B cell (primary cell): ENCODE measurements at regions not wholly inside any gene's neighbourhood (a gene's known extent, or its start where the extent isn't known, plus 50 kb on each side); places are given as distances from the start of the nearest gene placed in this dataset.

Source experiments
- ATAC-seq: fragments of 200-7000 bp; cut with Tn5 transposase; one replicate; pipeline ENCODE4 v1.10.0; 2021; ENCODE audit warnings: low read depth, mild to moderate bottlenecking, moderate number of reproducible peaks, moderate library complexity
- CTCF ChIA-PET: fragments of 350-600 bp; sonication (Branson Sonifier 250); formaldehyde crosslinking; loops from one replicate; lab custom pipeline; 2021; ENCODE audit warnings: antibody characterized with exemption, inconsistent platforms; lab: Charles Lee
- POLR2A ChIA-PET: fragments of 350-600 bp; sonication (Branson Sonifier 250); formaldehyde crosslinking; loops from one replicate; lab custom pipeline; 2021; ENCODE audit warnings: antibody characterized with exemption; lab: Charles Lee
- DNase-seq: peaks from one replicate; pipeline ENCODE4 v3.0.0; 2013
- H2AFZ ChIP-seq: 2 replicates; pipeline ENCODE4 v1.6.1; 2012; ENCODE audit warnings: mild to moderate bottlenecking, low read depth, low read length; ENCODE audit not compliant: insufficient read depth, poor library complexity, severe bottlenecking
- H3K27ac ChIP-seq, 2 donors: 1 replicate in 1 of 2; 2 replicates in 1 of 2; pipeline ENCODE4 v1.5.1; 2012 to 2013; ENCODE audit warnings: low read length in 2 of 2, mild to moderate bottlenecking in 2 of 2, moderate library complexity in 1 of 2
- H3K27me3 ChIP-seq, 4 experiments: fragments of 200-600 bp in 1 of 4; sonication (generic) in 1 of 4; replicated peaks in 1 of 4; 1 replicate in 2 of 4; 2 replicates in 2 of 4; pipeline versions ENCODE4 v1.6.1 to v1.7.0; 2013 to 2016; ENCODE audit warnings: low read length in 3 of 4, mild to moderate bottlenecking in 2 of 4, mixed read lengths in 1 of 4, moderate library complexity in 1 of 4; ENCODE audit not compliant: insufficient read depth in 4 of 4, control insufficient read depth in 3 of 4; ENCODE audit errors: control extremely low read depth in 1 of 4
- H3K36me3 ChIP-seq, 2 experiments: replicated peaks in 1 of 2; 1 replicate in 1 of 2; 2 replicates in 1 of 2; pipeline versions ENCODE4 v1.6.1 to v1.7.1; 2013; ENCODE audit warnings: low read length in 1 of 2; ENCODE audit not compliant: insufficient read depth in 2 of 2, control insufficient read depth in 1 of 2; ENCODE audit errors: control extremely low read depth in 1 of 2, extremely low read depth in 1 of 2
- H3K4me1 ChIP-seq, 2 donors: fragments of 200-600 bp in 1 of 2; sonication (generic) in 1 of 2; 1 replicate in 1 of 2; 2 replicates in 1 of 2; pipeline versions ENCODE4 v1.5.1 to v1.6.1; 2013 to 2017; ENCODE audit warnings: low read length in 2 of 2; ENCODE audit not compliant: control insufficient read depth in 2 of 2, insufficient read depth in 2 of 2
- H3K4me2 ChIP-seq: replicated peaks from 2 replicates; pipeline ENCODE3; 2012; ENCODE audit warnings: mild to moderate bottlenecking, low read depth, low read length; ENCODE audit not compliant: poor library complexity, severe bottlenecking
- H3K4me3 ChIP-seq, 5 experiments: fragments of 200-600 bp in 1 of 5; sonication (generic) in 1 of 5; 1 replicate in 3 of 5; 2 replicates in 2 of 5; pipeline versions ENCODE4 v1.5.1 to v1.7.0; 2011 to 2016; ENCODE audit warnings: low read length in 4 of 5, mild to moderate bottlenecking in 4 of 5, low read depth in 2 of 5, control low read depth in 1 of 5, moderate library complexity in 1 of 5; ENCODE audit not compliant: insufficient read depth in 1 of 5; ENCODE audit errors: control extremely low read depth in 1 of 5, extremely low read depth in 1 of 5
- H3K79me2 ChIP-seq: fragments of 200-600 bp; sonication (generic); one replicate; pipeline ENCODE4 v1.6.0; 2016; ENCODE audit warnings: low read length; ENCODE audit not compliant: control insufficient read depth, insufficient read depth
- H3K9ac ChIP-seq: fragments of 200-600 bp; sonication (generic); 2 replicates; pipeline ENCODE4 v1.6.1; 2017; ENCODE audit warnings: mild to moderate bottlenecking, low read length, moderate library complexity
- H3K9me3 ChIP-seq, 3 donors: one replicate each; pipeline versions ENCODE4 v1.6.1 to v1.7.1; 2013; ENCODE audit warnings: low read length in 2 of 3; ENCODE audit not compliant: control insufficient read depth in 2 of 3, insufficient read depth in 1 of 3; ENCODE audit errors: control extremely low read depth in 1 of 3
- H4K20me1 ChIP-seq: 2 replicates; pipeline ENCODE4 v1.6.0; 2012; ENCODE audit warnings: mild to moderate bottlenecking, low read length; ENCODE audit not compliant: insufficient read depth, control insufficient read depth, poor library complexity, severe bottlenecking
- H3K27ac Mint-ChIP-seq: one replicate; pipeline ENCODE4 v1.8.0; 2021; ENCODE audit warnings: mixed read lengths
- H3K27me3 Mint-ChIP-seq: one replicate; pipeline ENCODE4 v1.8.0; 2021; ENCODE audit warnings: mixed read lengths
- H3K4me1 Mint-ChIP-seq: one replicate; pipeline ENCODE4 v1.8.0; 2021; ENCODE audit warnings: mixed read lengths
- H3K4me3 Mint-ChIP-seq: one replicate; pipeline ENCODE4 v1.8.0; 2021; ENCODE audit warnings: mixed read lengths
- H3K9me3 Mint-ChIP-seq: one replicate; pipeline ENCODE4 v1.8.0; 2022; ENCODE audit warnings: mixed read lengths; ENCODE audit not compliant: insufficient read depth
- CTCF ChIP-seq: fragments of 200-600 bp; IDR thresholded peaks from one replicate; pipeline ENCODE4 v1.8.0; 2022; ENCODE audit warnings: antibody characterized with exemption, mild to moderate bottlenecking
- EZH2 ChIP-seq: IDR thresholded peaks from 2 replicates; pipeline ENCODE4 v1.6.1; 2012; ENCODE audit warnings: borderline replicate concordance, low read depth, mild to moderate bottlenecking, moderate library complexity, low read length; ENCODE audit not compliant: insufficient read depth, poor library complexity, severe bottlenecking
- WGBS: methylation state at CpG from one replicate; pipeline ENCODE4 v1.1.5; 2013; ENCODE audit warnings: missing lambda C conversion rate; ENCODE audit not compliant: insufficient coverage; 5-methylcytosine and 5-hydroxymethylcytosine counted together
- intact Hi-C: fragments of 100-400 bp; cut with micrococcal nuclease; formaldehyde crosslinking; loops from one replicate; pipeline ENCODE4 v1.10.0; 2022

- peaks cover 88% of the 10 kb centered on the region for H3K4me1 Mint-ChIP-seq
- H3K27me3 ChIP-seq: no peaks in the 10 kb centered on the region
- H3K4me2 ChIP-seq: peak overlapping the region; percentile 87
- DNase-seq: peak; percentile 83
- WGBS: 13% methylated on average over 20 of the region's 20 CpGs
- intact Hi-C loops: loop anchor here (10.0 kb wide), 1 partner anchor 550 kb away; the partner anchor contains the start of gene TNRC6C
- CTCF ChIA-PET: interaction anchor here (0.9 to 25.8 kb wide), 10 partner anchors 28 to 553 kb away, joined by 3 to 699 read pairs (median 8); partner anchors contain the start of gene TNRC6C
- H3K36me3 ChIP-seq: peaks cover 0 to 13% of the 10 kb centered on the region in 2 experiments
- peak overlapping the region; percentile 93 for H3K4me3 Mint-ChIP-seq
- H2AFZ ChIP-seq: peak overlapping the region; percentile 26
- no peaks in the 10 kb centered on the region for H3K27me3 Mint-ChIP-seq
- TF ChIP-seq CTCF: no peak
- TF ChIP-seq EZH2: no peak
- no peaks in the 10 kb centered on the region for H3K9me3 Mint-ChIP-seq
- peaks cover 86 to 100% of the 10 kb centered on the region in 2 donors for H3K4me1 ChIP-seq
- ATAC-seq: peak; percentile 73
- POLR2A ChIA-PET: interaction anchor here (0.6 to 5.7 kb wide), 15 partner anchors 15 to 90 kb away, joined by 3 to 51 read pairs (median 12); no protein-coding TSS in a partner anchor
- H3K79me2 ChIP-seq: peaks cover 87% of the 10 kb centered on the region
- H4K20me1 ChIP-seq: no peaks in the 10 kb centered on the region
- peak overlapping the region; percentile 57 to 72 (median 63) for H3K4me3 ChIP-seq
- no peaks in the 10 kb centered on the region for H3K9me3 ChIP-seq
- peak overlapping the region; percentile 95 for H3K27ac Mint-ChIP-seq
- H3K9ac ChIP-seq: peak overlapping the region; percentile 71
- peak overlapping the region; percentile 84 to 90 for H3K27ac ChIP-seq
Measured at GRCh38 chr17:77404812-77405581, 264.2 kb downstream of the SEC14L1 start.
